ENCODE measurements at regions not wholly inside any gene's neighbourhood (a gene's known extent, or its start where the extent isn't known, plus 50 kb on each side); places are given as distances from the start of the nearest gene placed in this dataset.

DNA sequence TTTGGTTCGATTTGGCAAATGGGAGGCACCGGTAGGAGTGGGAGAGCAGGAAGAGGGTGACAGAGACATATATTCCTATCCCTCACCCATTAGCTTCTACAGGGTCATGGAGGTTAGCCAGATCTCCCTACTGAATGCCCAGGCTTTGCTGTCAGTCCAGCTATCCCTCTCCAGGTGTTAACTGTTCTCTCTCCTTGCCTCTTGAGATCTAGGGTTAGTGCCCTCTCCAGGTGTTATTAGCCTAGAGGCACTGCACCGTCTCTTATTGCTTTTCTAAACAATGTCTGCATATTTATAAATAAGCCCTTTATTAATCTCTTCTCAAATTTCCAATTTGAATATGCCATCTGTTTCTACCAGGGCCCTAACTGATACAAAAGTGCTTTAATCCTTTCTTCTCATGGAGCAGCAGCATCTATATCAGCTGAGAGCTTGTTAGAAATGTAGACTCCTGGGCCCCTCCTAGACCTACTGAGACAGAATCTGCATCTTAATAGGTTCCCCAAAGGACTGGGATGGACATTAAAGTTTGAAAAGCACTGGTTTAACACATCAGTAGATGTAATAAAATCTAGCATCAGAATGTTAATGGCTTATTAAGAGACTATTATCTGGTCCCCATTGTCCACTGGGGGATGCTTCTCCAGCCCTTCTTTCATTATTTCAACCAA is 322.5 kb upstream of the SLC24A2 start:
- ATAC-seq (no peak), DNase-seq (no peak)
- Histone ChIP-seq H3K27ac (no peak overlapping the region), H3K36me3 (ENCODE audit: insufficient read depth in 1 of 2, low read depth in 1 of 2) (no peaks in the 10 kb centered on the region), H3K9me3 (no peaks in the 10 kb centered on the region), H3K27me3 (ENCODE audit: insufficient read depth in 3 of 3, low read length in 2 of 3) (no peaks in the 10 kb centered on the region), H3K4me3 (no peak overlapping the region), H3K4me1 (no peaks in the 10 kb centered on the region)
- WGBS, 3 donors: 52 to 65% (median 59%) methylated on average over 3 of the region's 3 CpGs
- intact Hi-C loops (cut with DNase I): no loop called here
- TF ChIP-seq, protein P1, sequence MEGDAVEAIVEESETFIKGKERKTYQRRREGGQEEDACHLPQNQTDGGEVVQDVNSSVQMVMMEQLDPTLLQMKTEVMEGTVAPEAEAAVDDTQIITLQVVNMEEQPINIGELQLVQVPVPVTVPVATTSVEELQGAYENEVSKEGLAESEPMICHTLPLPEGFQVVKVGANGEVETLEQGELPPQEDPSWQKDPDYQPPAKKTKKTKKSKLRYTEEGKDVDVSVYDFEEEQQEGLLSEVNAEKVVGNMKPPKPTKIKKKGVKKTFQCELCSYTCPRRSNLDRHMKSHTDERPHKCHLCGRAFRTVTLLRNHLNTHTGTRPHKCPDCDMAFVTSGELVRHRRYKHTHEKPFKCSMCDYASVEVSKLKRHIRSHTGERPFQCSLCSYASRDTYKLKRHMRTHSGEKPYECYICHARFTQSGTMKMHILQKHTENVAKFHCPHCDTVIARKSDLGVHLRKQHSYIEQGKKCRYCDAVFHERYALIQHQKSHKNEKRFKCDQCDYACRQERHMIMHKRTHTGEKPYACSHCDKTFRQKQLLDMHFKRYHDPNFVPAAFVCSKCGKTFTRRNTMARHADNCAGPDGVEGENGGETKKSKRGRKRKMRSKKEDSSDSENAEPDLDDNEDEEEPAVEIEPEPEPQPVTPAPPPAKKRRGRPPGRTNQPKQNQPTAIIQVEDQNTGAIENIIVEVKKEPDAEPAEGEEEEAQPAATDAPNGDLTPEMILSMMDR (IDR thresholded peaks at IDR 0.05): no peak

DNA sequence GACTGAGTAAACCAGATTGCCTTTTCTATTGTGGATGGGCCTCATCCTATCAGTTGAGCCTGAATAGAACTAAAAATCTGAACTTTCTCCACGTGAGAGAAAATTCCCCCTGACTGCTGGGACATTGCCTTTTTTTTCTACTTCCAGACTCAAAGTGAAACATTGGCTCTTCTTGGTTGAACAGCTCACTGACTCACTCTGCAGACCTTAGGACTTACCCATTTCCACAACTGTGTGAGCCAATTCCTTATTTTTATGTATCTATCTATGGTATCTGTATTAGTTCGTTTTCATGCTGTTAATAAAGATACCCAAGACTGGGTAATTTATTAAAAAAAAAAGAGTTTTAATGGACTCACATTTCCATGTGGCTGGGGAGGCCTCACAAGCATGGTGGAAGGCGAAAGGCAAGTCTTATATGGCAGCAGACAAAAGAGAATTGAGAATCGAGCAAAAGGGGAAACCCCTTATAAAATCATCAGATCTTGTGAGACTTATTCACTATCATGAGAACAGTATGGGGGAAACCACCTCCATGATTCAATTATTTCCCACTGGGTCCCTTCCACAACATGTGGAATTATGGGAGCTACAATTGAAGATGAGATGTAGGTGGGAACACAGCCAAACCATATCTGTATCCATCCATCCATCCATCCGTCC is 306.7 kb upstream of the SLC24A2 start:
- TF ChIP-seq, protein P1 (IDR thresholded peaks at IDR 0.05): no peak
- no peak for DNase-seq
- ATAC-seq: no peak
- Histone ChIP-seq H3K36me3 (ENCODE audit: insufficient read depth in 1 of 2, low read depth in 1 of 2) (no peaks in the 10 kb centered on the region), H3K27me3 (ENCODE audit: insufficient read depth in 3 of 3, low read length in 2 of 3) (no peaks in the 10 kb centered on the region), H3K27ac (no peak overlapping the region), H3K9me3 (no peaks in the 10 kb centered on the region), H3K4me3 (no peak overlapping the region), H3K4me1 (no peaks in the 10 kb centered on the region)
- intact Hi-C loops (cut with DNase I): no loop called here
- 78 to 86% (median 83%) methylated on average over 5 of the region's 5 CpGs for WGBS, 3 donors

DNA sequence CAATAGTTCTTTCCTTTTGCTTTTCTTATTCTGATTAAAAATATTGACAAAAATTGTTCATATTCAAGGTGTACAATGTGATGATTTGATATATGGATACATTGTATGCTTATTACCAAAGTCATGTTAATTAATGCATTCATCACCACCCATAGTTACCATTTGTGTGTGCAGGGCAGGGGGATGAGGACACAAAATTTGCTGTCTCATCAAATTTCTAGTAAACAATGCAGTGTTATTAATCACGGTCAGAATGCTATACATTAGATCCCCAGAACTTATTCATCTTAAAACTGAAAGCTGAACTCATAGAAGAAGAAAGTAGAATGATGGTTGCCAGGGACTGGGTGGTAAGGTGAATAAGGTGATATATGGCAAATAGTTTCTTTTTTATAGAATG is 303.7 kb upstream of the SLC24A2 start:
- intact Hi-C loops (cut with DNase I): no loop called here
- no peaks in the 10 kb centered on the region for H3K9me3 ChIP-seq
- 80 to 92% (median 85%) methylated on average over 1 of the region's 1 CpG for WGBS, 3 donors
- no peaks in the 10 kb centered on the region for H3K36me3 ChIP-seq (ENCODE audit: insufficient read depth in 1 of 2, low read depth in 1 of 2)
- H3K27me3 ChIP-seq (ENCODE audit: insufficient read depth in 3 of 3, low read length in 2 of 3): no peaks in the 10 kb centered on the region
- H3K4me1 ChIP-seq: no peaks in the 10 kb centered on the region
- H3K27ac ChIP-seq: no peak overlapping the region
- TF ChIP-seq, protein P1 (IDR thresholded peaks at IDR 0.05): no peak
- DNase-seq (no peak), ATAC-seq (no peak)
- H3K4me3 ChIP-seq: no peak overlapping the region

DNA sequence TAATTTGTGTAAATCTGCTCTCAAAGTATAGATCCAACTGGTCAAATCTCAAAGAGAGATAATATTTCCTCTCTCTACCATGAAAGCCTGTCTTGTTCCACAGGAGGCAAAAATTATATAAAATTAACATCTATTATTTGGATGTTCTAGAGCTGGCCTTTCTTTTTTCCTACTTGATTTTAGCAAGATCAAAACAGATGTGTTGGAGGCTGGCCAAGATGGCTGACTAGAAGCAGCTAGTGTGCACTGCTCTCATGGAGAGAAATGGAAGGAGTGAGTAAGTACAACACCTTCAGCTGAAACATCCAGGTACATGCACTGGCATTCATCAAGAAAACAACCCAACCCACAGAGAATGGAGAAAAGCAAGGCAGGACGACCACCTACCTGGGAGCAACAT is 298.6 kb upstream of the SLC24A2 start:
- 78 to 86% (median 78%) methylated on average over 1 of the region's 1 CpG for WGBS, 3 donors
- no peak for ATAC-seq

More for the DNA sequence above, 298.6 kb upstream of the SLC24A2 start:
- no peak overlapping the region for H3K27ac ChIP-seq
- intact Hi-C loops (cut with DNase I): no loop called here
- no peaks in the 10 kb centered on the region for H3K4me1 ChIP-seq
- TF ChIP-seq, protein P1 (IDR thresholded peaks at IDR 0.05): no peak
- DNase-seq: no peak
- H3K9me3 ChIP-seq: no peaks in the 10 kb centered on the region
- no peak overlapping the region for H3K4me3 ChIP-seq
- H3K27me3 ChIP-seq (ENCODE audit: insufficient read depth in 3 of 3, low read length in 2 of 3): no peaks in the 10 kb centered on the region
- H3K36me3 ChIP-seq (ENCODE audit: insufficient read depth in 1 of 2, low read depth in 1 of 2): no peaks in the 10 kb centered on the region

All from psoas muscle (tissue), 7 donors.